ENCODE measurements at regions not wholly inside any gene's neighbourhood (a gene's known extent, or its start where the extent isn't known, plus 50 kb on each side); places are given as distances from the start of the nearest gene placed in this dataset.

DNA sequence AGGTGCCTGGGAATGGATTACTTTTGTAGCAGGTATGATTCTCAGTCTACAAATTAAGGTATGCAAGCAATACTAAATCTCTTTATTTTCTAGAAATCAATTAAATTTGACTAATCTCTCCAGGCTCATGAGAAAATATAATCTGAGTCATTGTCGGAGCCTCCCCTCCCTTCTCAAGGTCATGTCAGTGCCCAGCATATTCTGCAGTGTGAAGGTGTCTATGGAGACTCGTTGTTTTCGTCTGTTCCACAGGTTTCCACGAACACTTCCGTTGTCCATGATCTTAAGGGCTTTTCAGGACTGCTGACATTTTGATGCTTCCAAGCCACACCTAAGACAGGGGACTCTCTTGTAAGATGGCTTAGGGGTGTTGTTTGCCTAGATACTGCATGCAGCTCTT lies 56.6 kb upstream of the SCOC start:
- H3K4me1 ChIP-seq (ENCODE audit: insufficient read depth, low read length) = no peaks in the 10 kb centered on the region
- no peaks in the 10 kb centered on the region for H3K27me3 ChIP-seq (ENCODE audit: insufficient read depth, low read length)
- H3K9me3 ChIP-seq (ENCODE audit: low read depth, low read length) = no peaks in the 10 kb centered on the region
- H3K4me3 ChIP-seq (ENCODE audit: low read length) = no peak overlapping the region

DNA sequence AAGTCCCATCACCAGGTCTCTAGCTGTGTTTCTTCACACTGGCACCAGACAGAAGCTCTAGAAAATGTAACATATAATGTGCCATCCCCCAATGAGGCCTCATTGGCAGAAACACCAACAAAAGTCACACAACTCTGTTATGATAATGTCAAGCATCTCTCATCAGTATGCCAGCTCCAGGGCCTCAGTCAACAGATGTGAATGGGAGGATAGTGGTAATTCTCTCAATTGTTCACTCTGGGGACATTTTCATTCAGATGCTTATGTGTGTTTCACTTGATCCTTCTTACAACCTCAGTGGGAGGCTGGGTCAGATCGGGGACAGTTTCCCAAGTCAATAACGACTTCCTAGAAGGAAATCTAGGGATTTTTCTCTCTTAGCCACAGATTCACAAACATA lies 57.5 kb upstream of the SCOC start:
- Histone ChIP-seq H3K9me3 (ENCODE audit: low read depth, low read length) (no peaks in the 10 kb centered on the region), H3K4me3 (ENCODE audit: low read length) (no peak overlapping the region), H3K27me3 (ENCODE audit: insufficient read depth, low read length) (no peaks in the 10 kb centered on the region), H3K4me1 (ENCODE audit: insufficient read depth, low read length) (no peaks in the 10 kb centered on the region)

GRCh38 chr4:140315438-140315837 lies 58.0 kb upstream of the SCOC start:
- Histone ChIP-seq H3K27me3 (ENCODE audit: insufficient read depth, low read length) (no peaks in the 10 kb centered on the region), H3K4me3 (ENCODE audit: low read length) (no peak overlapping the region), H3K9me3 (ENCODE audit: low read depth, low read length) (no peaks in the 10 kb centered on the region), H3K4me1 (ENCODE audit: insufficient read depth, low read length) (no peaks in the 10 kb centered on the region)

GRCh38 chr4:140315019-140315418 lies 58.4 kb upstream of the SCOC start:
- H3K9me3 ChIP-seq (ENCODE audit: low read depth, low read length) = no peaks in the 10 kb centered on the region
- H3K4me1 ChIP-seq (ENCODE audit: insufficient read depth, low read length) = no peaks in the 10 kb centered on the region
- no peak overlapping the region for H3K4me3 ChIP-seq (ENCODE audit: low read length)
- H3K27me3 ChIP-seq (ENCODE audit: insufficient read depth, low read length) = no peaks in the 10 kb centered on the region

- no peaks in the 10 kb centered on the region for H3K4me1 ChIP-seq (ENCODE audit: insufficient read depth, low read length)
- H3K9me3 ChIP-seq (ENCODE audit: low read depth, low read length) = no peaks in the 10 kb centered on the region
- no peaks in the 10 kb centered on the region for H3K27me3 ChIP-seq (ENCODE audit: insufficient read depth, low read length)
- no peak overlapping the region for H3K4me3 ChIP-seq (ENCODE audit: low read length)
Measured at GRCh38 chr4:140312100-140312499, 61.3 kb upstream of the SCOC start.

DNA sequence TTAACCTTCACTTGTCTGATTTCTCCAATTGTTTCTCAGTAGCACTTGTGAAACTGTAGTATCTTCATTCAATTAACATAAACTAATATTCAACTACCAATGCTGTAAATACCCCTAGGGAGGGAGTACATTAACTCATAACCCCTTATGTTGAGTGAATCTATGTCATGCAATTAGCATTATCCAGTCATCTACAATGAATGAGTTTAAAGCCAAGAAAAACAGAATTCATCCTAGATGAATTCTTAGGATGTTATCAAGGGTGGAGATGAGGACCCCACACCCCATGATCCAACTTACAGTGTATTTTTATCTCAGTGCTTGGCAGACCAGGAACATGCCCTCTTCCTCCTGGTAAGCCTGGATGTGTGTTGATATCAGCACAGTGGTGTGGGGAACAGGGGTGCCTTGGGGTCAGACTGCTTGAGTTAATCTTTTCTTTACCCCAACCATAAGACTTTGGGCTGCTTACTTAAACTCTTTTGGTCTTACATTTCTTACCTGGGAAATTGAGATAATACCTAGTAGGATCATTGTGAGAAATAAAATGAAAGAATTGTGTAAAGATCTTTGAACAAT lies 62.1 kb upstream of the SCOC start:
- Histone ChIP-seq H3K27me3 (ENCODE audit: insufficient read depth, low read length) (no peaks in the 10 kb centered on the region), H3K4me1 (ENCODE audit: insufficient read depth, low read length) (no peaks in the 10 kb centered on the region), H3K9me3 (ENCODE audit: low read depth, low read length) (no peaks in the 10 kb centered on the region), H3K4me3 (ENCODE audit: low read length) (no peak overlapping the region)

DNA sequence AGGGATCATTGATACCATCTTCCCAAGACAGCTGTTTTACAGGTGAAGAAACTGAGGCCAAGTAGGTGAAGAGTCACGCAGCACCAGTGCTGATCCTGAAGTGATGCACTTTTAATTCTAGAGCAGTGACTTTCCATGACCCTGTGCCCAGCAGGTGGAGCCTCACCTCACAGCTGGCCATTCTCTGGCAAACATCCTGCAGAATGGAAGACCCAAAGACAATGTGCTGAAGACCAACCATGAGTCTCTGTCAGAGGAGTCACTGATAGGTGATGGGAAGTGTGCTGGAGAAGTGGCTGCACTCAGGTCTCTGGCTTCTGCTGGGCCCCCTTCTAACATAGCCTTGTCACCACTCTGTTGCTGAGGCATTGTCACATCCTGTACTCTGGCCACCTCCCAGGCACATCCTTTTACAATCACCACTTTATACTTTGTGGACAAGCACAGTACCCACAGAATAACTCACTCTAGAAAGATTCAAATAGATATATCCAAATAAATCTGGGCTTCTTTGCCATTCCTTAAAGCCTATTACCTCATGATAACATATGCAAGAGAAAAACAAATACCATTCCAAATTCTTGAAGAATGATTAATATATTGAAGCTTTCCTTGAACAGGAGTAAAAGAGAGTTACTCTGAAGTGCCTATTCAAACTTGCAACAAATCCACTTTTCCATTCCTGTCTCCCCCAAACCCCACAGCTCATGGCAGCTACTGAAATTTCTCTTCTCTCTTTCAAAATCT lies 64.1 kb upstream of the SCOC start:
- Histone ChIP-seq H3K27me3 (ENCODE audit: insufficient read depth, low read length) (no peaks in the 10 kb centered on the region), H3K9me3 (ENCODE audit: low read depth, low read length) (no peaks in the 10 kb centered on the region), H3K4me1 (ENCODE audit: insufficient read depth, low read length) (no peaks in the 10 kb centered on the region), H3K4me3 (ENCODE audit: low read length) (no peak overlapping the region)

DNA sequence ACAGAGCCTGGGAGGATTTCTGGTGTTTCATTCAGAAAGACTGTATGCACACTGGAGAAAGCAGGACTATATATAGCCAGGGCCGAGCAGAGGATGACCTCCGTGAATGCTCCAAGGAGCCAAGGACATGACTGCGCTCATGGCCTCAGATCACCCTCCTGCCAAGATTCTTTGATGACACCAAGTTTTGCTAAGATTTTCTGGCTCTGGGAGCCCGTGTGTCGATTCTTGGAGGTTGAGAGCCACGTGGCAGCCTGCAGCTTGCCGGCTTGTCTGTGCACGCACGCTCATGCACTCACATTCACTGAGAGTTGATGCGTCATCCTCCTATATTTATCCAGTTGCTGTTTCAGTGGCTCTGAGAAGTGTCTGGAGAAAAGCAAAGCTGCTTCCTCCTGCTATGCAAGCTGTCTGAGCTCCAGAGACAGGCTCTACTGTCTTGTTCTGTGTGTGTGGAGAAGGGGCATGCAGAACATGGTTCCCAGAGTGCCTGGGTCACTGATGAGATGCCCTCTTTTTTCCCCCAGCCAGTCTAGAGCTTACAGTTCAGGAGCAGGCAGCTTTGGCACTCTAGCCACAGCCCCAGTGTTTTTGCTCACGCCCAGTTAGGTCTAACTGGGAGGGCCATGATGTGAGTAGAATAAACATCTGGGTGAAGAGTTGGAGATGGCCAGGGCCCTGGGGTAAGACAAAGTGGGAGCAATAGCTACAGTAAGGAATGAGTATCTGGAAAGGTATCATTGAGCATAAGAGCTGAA lies 64.9 kb upstream of the SCOC start:
- H3K4me1 ChIP-seq (ENCODE audit: insufficient read depth, low read length) = no peaks in the 10 kb centered on the region
- no peak overlapping the region for H3K4me3 ChIP-seq (ENCODE audit: low read length)
- H3K9me3 ChIP-seq (ENCODE audit: low read depth, low read length) = no peaks in the 10 kb centered on the region
- no peaks in the 10 kb centered on the region for H3K27me3 ChIP-seq (ENCODE audit: insufficient read depth, low read length)

- no peaks in the 10 kb centered on the region for H3K27me3 ChIP-seq (ENCODE audit: insufficient read depth, low read length)
- no peaks in the 10 kb centered on the region for H3K4me1 ChIP-seq (ENCODE audit: insufficient read depth, low read length)
- H3K4me3 ChIP-seq (ENCODE audit: low read length) = no peak overlapping the region
- no peaks in the 10 kb centered on the region for H3K9me3 ChIP-seq (ENCODE audit: low read depth, low read length)
Measured at GRCh38 chr4:140305053-140305452, 68.4 kb upstream of the SCOC start.

- Histone ChIP-seq H3K27me3 (ENCODE audit: insufficient read depth, low read length) (no peaks in the 10 kb centered on the region), H3K4me3 (ENCODE audit: low read length) (no peak overlapping the region), H3K4me1 (ENCODE audit: insufficient read depth, low read length) (no peaks in the 10 kb centered on the region), H3K9me3 (ENCODE audit: low read depth, low read length) (no peaks in the 10 kb centered on the region)
Measured at GRCh38 chr4:140304346-140304745, 69.1 kb upstream of the SCOC start.

GRCh38 chr4:140302151-140302859 lies 71.1 kb upstream of the SCOC start:
- no peaks in the 10 kb centered on the region for H3K9me3 ChIP-seq (ENCODE audit: low read depth, low read length)
- no peak overlapping the region for H3K4me3 ChIP-seq (ENCODE audit: low read length)
- no peaks in the 10 kb centered on the region for H3K4me1 ChIP-seq (ENCODE audit: insufficient read depth, low read length)
- H3K27me3 ChIP-seq (ENCODE audit: insufficient read depth, low read length) = no peaks in the 10 kb centered on the region

- no peaks in the 10 kb centered on the region for H3K9me3 ChIP-seq (ENCODE audit: low read depth, low read length)
- H3K4me3 ChIP-seq (ENCODE audit: low read length) = no peak overlapping the region
- no peaks in the 10 kb centered on the region for H3K27me3 ChIP-seq (ENCODE audit: insufficient read depth, low read length)
- H3K4me1 ChIP-seq (ENCODE audit: insufficient read depth, low read length) = no peaks in the 10 kb centered on the region
Measured at GRCh38 chr4:140300271-140300970, 73.0 kb upstream of the SCOC start.

- Histone ChIP-seq H3K27me3 (ENCODE audit: insufficient read depth, low read length) (no peaks in the 10 kb centered on the region), H3K4me1 (ENCODE audit: insufficient read depth, low read length) (no peaks in the 10 kb centered on the region), H3K9me3 (ENCODE audit: low read depth, low read length) (no peaks in the 10 kb centered on the region), H3K4me3 (ENCODE audit: low read length) (no peak overlapping the region)
Measured at GRCh38 chr4:140298001-140298400, 75.4 kb upstream of the SCOC start.

GRCh38 chr4:140297221-140297570 lies 76.2 kb upstream of the SCOC start:
- Histone ChIP-seq H3K4me1 (ENCODE audit: insufficient read depth, low read length) (no peaks in the 10 kb centered on the region), H3K9me3 (ENCODE audit: low read depth, low read length) (no peaks in the 10 kb centered on the region), H3K4me3 (ENCODE audit: low read length) (no peak overlapping the region), H3K27me3 (ENCODE audit: insufficient read depth, low read length) (no peaks in the 10 kb centered on the region)
